ENCODE measurements at regions not wholly inside any gene's neighbourhood (a gene's known extent, or its start where the extent isn't known, plus 50 kb on each side); places are given as distances from the start of the nearest gene placed in this dataset.

DNA sequence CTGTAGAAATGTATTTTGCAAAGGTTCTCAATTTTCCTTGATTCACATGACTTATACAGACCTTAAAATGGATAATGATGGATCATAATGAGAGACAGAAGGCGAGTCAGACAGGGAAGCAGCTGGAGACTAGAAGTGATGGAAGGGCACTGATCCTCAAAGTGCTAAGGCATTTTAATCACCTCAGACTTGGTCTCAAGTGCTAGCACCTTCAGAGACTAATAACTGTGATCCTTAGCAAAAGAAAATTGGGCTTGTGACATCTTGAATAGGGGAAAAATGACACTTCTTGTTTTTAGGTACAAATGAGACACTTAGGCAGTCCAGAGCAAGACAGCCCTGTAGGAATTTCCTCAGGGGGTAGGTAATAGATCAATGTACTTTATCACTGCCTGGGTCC lies 1011.7 kb downstream of the SQOR start:
- Mint-ChIP-seq H3K27ac (no peak overlapping the region), H3K4me1 (peaks cover 5% of the 10 kb centered on the region in 2 experiments), H3K9me3 (no peaks in the 10 kb centered on the region), H3K4me3 (no peak overlapping the region), H3K27me3 (ENCODE audit: low read depth) (no peaks in the 10 kb centered on the region), H3K36me3 (ENCODE audit: insufficient read depth in 1 of 3, low read depth in 3 of 3) (no peaks in the 10 kb centered on the region)
- Histone ChIP-seq H4K91ac (ENCODE audit: insufficient read length, low read depth, low read length) (no peak overlapping the region), H3K18ac (ENCODE audit: insufficient read length, low read depth, low read length) (no peak overlapping the region), H3K56ac (ENCODE audit: insufficient read length, low read depth, low read length) (no peak overlapping the region), H3K14ac (ENCODE audit: insufficient read depth, low read length) (no peak overlapping the region), H4K20me1 (ENCODE audit: control insufficient read depth, insufficient read depth, insufficient read length) (no peaks in the 10 kb centered on the region), H3K4ac (ENCODE audit: low read depth, low read length) (no peak overlapping the region), H2AFZ (ENCODE audit: low read length) (no peak overlapping the region), H2BK120ac (ENCODE audit: low read depth, low read length, poor library complexity, severe bottlenecking) (no peak overlapping the region), H3K23me2 (ENCODE audit: insufficient read length, low read depth, low read length, poor library complexity, severe bottlenecking) (no peaks in the 10 kb centered on the region), H3K23ac (ENCODE audit: insufficient read length, low read depth, low read length) (no peak overlapping the region), H2BK12ac (ENCODE audit: insufficient read length, low read depth, low read length) (no peak overlapping the region), H3K27me3 (ENCODE audit: insufficient read depth, low read length) (no peaks in the 10 kb centered on the region), H3K9ac (ENCODE audit: extremely low read depth, insufficient read length, low read length) (no peak overlapping the region), H4K5ac (ENCODE audit: insufficient read length, low read depth, low read length) (no peak overlapping the region), H3K9me3 (ENCODE audit: control insufficient read depth, low read depth, low read length) (no peaks in the 10 kb centered on the region), H3T11ph (ENCODE audit: low read length) (no peak overlapping the region), H3K79me2 (ENCODE audit: insufficient read depth, low read length) (no peaks in the 10 kb centered on the region), H2BK15ac (ENCODE audit: low read depth, low read length) (no peak overlapping the region), H3K79me1 (ENCODE audit: insufficient read depth, low read depth, low read length, poor library complexity, severe bottlenecking) (no peaks in the 10 kb centered on the region), H3K27ac (ENCODE audit: insufficient read length, low read depth, low read length) (no peak overlapping the region), H2BK20ac (ENCODE audit: low read depth, low read length, poor library complexity, severe bottlenecking) (no peak overlapping the region), H4K8ac (replicated peaks; ENCODE audit: insufficient read length, low read depth, low read length) (no peak overlapping the region), H2AK5ac (ENCODE audit: insufficient read length, low read length) (no peak overlapping the region), H3K4me1 (ENCODE audit: insufficient read depth, low read length) (no peaks in the 10 kb centered on the region), H2BK5ac (ENCODE audit: insufficient read length, low read length) (no peak overlapping the region), H3K4me2 (ENCODE audit: insufficient read depth, insufficient read length, low read length) (no peak overlapping the region)
- TF ChIP-seq, protein P1, sequence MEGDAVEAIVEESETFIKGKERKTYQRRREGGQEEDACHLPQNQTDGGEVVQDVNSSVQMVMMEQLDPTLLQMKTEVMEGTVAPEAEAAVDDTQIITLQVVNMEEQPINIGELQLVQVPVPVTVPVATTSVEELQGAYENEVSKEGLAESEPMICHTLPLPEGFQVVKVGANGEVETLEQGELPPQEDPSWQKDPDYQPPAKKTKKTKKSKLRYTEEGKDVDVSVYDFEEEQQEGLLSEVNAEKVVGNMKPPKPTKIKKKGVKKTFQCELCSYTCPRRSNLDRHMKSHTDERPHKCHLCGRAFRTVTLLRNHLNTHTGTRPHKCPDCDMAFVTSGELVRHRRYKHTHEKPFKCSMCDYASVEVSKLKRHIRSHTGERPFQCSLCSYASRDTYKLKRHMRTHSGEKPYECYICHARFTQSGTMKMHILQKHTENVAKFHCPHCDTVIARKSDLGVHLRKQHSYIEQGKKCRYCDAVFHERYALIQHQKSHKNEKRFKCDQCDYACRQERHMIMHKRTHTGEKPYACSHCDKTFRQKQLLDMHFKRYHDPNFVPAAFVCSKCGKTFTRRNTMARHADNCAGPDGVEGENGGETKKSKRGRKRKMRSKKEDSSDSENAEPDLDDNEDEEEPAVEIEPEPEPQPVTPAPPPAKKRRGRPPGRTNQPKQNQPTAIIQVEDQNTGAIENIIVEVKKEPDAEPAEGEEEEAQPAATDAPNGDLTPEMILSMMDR (conservative IDR thresholded peaks at IDR 0.05), result no peak
- no peak for DNase-seq
- WGBS (ENCODE audit: extremely low coverage, insufficient read length, low lambda C conversion rate), result no CpG with 5 or more reads among the region's 1 CpG

All from H9 (cell line).